OCI-LY7 (cell line): ENCODE measurements at regions not wholly inside any gene's neighbourhood (a gene's known extent, or its start where the extent isn't known, plus 50 kb on each side); places are given as distances from the start of the nearest gene placed in this dataset.

ENCODE experiments used
- CTCF ChIP-seq: fragments of 200-600 bp; sonication (generic); conservative IDR thresholded peaks from 2 replicates; pipeline ENCODE4 v1.5.1; 2014; ENCODE audit warnings: mild to moderate bottlenecking, antibody characterized with exemption, low read length, moderate library complexity, mixed read lengths
- EZH2phosphoT487 ChIP-seq: fragments of 200-600 bp; sonication (generic); IDR thresholded peaks from 2 replicates; pipeline ENCODE4 v1.6.1; 2018; ENCODE audit warnings: low read depth, borderline replicate concordance, mild to moderate bottlenecking, mixed run types, antibody characterized with exemption, low read length, moderate library complexity, mixed read lengths

- TF ChIP-seq CTCF (no peak), EZH2phosphoT487 (no peak)
Measured at GRCh38 chr6:20317430-20317829, 84.2 kb upstream of the E2F3 start.
